HG03520 (cell line): ENCODE measurements at regions not wholly inside any gene's neighbourhood (a gene's known extent, or its start where the extent isn't known, plus 50 kb on each side); places are given as distances from the start of the nearest gene placed in this dataset.
"Not testable (repeated sequence)": the region's sequence is repeated elsewhere in the genome, so short reads cannot be mapped to it uniquely, and the experiment has no call there.

ENCODE experiments used
- ATAC-seq: cut with Tn5 transposase; IDR thresholded peaks from one replicate; pipeline ENCODE4 v1.9.1; 2021; ENCODE audit warnings: mild to moderate bottlenecking, moderate library complexity; ENCODE audit not compliant: unreplicated experiment

GRCh38 chr2:173544641-173545363 is 190.1 kb downstream of the CDCA7 start:
- no peak for ATAC-seq

DNA sequence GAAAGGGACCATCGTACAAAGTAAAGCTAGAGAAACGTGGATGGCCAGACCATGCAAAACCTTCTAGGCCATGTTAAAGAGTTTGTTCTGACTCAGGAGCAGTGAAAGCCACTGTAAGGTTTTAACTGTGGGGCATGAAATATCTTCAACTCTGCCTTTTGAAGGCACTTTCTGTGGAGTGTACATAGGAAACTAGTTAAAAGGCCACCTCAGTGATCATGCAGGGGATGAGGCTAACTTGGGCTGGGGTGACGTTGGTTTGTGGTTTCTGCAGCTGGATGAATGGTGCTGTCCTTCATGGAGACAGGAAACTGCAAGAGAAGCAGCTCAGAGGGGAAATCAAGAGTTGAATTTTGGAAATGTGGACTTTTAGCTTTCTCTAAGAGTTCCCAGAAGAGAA is 190.7 kb downstream of the CDCA7 start:
- ATAC-seq, result no peak

DNA sequence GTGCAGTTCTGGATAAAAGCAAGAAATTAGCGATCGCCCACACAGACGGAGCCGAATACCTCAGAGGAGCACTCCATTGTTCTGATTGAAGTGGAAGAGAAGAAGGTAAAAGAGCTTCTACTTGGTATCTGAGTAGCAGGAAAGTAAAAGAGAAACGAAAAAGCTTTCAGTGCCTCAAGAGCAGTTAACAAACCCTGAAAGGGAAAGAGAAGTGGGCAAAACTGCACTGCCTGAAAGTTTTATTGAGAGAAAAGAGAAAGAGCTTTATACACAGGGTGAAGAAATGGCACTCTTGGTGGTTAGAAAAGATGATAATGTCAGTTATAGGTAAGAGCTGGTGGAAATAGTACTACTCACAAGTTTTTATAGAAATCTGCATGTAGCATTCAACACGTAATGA is 192.8 kb downstream of the CDCA7 start:
- ATAC-seq, result no peak

DNA sequence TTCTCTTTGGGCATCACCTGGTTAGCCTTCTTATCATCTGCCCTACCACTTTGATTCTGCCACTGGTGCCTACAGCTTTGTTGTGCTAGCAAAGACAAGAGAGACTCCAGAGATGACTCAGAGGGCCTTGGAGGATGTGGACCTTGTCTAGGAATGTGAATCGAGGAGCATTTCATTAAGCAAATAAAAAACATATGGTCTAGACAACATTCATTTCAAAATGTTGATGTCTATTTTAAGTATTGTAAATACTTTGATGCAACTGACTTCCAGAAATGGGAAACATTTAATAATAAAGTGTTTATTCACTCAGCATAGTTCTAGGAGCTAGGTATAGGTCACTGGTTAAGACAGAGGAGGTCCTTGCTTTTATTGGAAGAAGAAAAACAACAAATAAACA is 195.5 kb downstream of the CDCA7 start:
- ATAC-seq, result no peak

DNA sequence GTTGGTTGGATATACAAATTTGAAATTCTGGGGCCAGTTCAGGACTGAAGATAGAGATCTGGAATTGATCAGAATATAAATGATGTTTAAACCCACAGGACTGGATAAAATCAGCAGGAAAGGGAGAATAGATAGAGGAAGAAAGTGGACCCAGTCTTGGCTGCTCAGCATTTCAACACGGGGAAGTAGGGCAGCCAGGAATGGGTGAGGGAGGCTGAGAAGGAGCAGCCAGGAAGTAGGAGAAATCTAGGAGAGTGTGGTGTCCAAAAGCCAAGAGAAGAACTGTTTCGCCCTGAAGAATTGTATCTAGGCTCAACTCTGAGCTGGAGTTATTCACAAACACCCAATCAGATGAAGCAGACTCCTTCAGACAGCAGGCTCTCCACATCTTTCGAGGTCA is 197.9 kb downstream of the CDCA7 start:
- no peak for ATAC-seq

GRCh38 chr2:173553593-173553992 is 198.9 kb downstream of the CDCA7 start:
- no peak for ATAC-seq

DNA sequence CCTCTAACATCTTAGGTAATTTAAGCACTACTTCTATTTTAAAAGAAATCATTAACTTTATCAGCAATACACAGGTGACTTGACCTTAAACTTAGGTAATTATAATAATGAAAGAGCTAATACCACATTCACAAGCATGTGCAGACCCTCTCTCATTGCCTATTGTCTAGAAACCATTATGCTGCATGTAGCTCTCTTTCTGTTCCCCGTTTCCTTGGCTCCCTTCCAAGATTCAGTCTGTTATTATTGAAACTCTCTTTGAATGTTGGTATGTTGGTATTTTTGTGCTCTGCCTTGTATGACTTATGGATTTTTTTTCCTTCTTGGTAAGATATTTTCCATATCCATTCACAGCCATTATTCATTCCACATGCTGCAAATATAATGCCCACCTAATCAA is 201.2 kb downstream of the CDCA7 start:
- no peak for ATAC-seq

- no peak for ATAC-seq
These were observed 202.1 kb downstream of the CDCA7 start for GRCh38 chr2:173556816-173557215.

GRCh38 chr2:173557497-173557896 is 202.8 kb downstream of the CDCA7 start:
- ATAC-seq, result no peak

- ATAC-seq, result no peak
These were observed 212.8 kb downstream of the CDCA7 start for GRCh38 chr2:173567493-173567892.

GRCh38 chr2:173568054-173568453 is 213.4 kb downstream of the CDCA7 start:
- no peak for ATAC-seq

- ATAC-seq, result no peak
These were observed 216.5 kb downstream of the CDCA7 start for GRCh38 chr2:173571021-173571821.

DNA sequence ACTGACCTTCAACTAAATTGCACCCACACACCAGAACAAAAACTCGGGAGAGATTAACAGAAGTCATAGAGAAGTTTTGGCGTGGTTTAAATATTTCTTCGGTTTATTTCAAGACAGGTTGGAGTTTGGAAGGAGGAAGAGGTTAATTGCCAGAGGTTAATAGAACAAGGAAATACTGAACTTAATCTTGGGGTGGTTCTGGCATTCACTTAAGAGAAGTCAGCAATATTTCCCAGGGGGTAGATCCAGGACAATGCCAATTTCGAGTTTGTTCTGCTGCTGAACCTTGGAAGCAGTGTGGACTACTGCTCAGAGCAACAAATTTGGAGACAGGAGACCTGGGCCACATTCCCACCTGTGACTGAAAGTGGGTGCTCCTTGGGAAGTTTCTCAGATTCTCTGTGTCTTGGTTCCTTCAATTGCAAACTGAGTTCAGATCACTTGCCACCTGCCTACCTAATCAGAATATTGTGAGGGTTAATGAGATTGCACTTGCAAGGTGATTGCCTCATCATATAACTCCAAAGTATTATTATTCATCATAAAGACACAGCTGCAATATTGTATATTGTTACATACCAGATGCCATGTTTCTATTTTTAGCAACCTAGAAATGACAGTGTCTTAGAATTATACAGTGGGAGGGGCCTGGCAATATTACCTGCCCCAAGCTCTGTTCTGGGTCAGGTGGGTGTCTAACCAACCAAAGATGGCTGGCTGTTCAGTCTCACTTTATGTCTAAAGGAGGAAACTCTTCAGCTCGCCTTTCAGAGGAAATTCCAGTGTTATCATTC is 217.4 kb downstream of the CDCA7 start:
- no peak for ATAC-seq

- ATAC-seq, result no peak
These were observed 218.2 kb downstream of the CDCA7 start for GRCh38 chr2:173572848-173573247.

- not testable (repeated sequence) for ATAC-seq
These were observed 219.1 kb downstream of the CDCA7 start for GRCh38 chr2:173573782-173574181.

- no peak for ATAC-seq
These were observed 219.8 kb downstream of the CDCA7 start for GRCh38 chr2:173574324-173575112.

GRCh38 chr2:173578404-173579107 is 223.9 kb downstream of the CDCA7 start:
- no peak for ATAC-seq

DNA sequence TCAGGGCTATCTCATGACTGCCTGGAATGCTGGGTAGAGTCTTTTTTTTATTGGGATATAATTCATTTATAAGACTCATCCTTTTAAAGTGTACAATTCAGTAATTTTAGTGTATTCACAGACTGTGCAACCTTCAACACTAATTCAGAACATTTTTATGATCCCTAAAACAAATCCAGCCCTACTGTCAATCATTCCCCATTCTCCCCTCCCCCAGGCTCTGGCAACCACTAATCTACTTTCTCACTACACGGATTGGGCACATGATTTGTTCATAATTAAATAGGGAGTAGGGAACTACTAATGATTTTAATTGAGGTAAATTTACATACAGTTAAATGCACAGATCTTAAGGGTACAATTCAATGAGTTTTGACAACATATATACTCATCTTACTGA is 225.7 kb downstream of the CDCA7 start:
- ATAC-seq, result no peak

- no peak for ATAC-seq
These were observed 226.3 kb downstream of the CDCA7 start for GRCh38 chr2:173580956-173581355.

GRCh38 chr2:173583196-173583595 is 228.5 kb downstream of the CDCA7 start:
- no peak for ATAC-seq
